ENCODE measurements at regions not wholly inside any gene's neighbourhood (a gene's known extent, or its start where the extent isn't known, plus 50 kb on each side); places are given as distances from the start of the nearest gene placed in this dataset.

DNA sequence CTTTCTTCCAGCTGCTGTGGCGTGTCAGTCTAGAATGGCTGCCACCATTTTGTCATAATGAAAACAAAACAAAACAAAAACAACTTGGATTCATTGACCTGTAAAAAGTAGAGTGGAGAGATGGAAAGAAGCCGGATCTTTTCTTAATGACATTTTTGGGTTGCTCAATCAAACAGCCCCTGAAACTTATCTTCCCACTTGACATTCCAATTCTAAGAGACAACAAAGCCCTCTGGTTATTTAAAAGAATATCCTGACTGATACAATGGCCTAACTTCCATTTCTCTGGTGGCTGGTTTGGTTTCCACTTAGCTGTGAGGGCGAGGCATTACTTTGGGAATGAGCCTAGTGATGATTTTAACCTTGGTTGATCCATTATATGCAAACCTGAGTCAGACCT is 123.7 kb downstream of the AQP4 start:
- no peak for DNase-seq (ENCODE audit: low read depth)

DNA sequence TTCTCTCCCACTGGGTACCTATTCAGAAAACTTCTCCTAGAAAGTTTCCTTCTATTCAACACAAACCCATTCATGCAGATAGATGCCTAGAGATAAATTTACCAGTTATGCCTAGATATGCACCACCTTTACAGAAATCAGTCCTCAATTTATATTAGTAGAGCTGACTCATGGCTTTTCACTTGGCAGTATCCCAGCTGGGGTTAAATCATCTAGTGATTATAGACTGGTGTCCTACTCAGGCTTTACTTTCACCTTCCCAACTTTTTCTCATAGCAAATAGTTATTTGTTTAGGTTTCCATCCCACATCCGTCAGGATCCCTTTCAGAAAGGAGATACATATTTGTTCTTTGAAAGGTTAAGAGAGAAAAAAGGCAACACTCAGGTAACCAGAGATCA is 124.5 kb downstream of the AQP4 start:
- DNase-seq (ENCODE audit: low read depth): no peak

DNA sequence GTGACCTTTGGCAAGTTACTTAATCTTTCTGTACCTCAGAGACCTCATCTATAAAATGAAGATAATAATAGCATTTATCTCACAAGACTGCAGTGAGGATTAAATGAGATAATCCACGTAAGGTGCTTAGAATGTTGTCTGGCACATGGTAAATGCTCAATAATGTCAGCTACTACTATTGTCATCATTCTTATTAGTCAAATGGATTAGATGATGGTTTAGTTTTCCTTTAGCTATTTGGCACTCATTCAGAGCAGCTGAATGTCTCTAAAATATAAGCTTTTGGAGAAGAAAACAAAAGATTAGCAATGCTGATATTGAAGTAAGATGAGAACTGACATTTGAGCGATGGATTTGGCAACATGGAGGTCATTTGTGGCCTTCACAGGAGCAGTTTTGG is 125.1 kb downstream of the AQP4 start:
- no peak for DNase-seq (ENCODE audit: low read depth)

DNA sequence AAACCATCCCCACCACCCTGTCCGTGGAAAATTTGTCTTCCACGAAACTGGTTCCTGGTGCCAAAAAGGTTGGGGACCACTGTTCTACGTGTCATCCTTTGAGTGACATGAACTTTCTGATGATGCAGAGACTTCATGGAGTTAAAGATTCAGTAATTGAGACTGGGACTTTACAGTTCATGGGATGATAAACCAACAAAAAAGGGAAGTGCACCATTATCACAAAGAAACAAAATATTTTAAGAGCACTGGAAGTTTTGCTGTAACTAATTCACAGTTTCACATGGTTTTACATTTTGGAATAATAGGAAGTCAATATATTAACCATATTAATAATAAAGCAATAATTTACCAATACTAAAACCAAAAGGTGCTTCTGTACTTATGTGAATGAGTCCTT is 126.8 kb downstream of the AQP4 start:
- no peak for DNase-seq (ENCODE audit: low read depth)

DNA sequence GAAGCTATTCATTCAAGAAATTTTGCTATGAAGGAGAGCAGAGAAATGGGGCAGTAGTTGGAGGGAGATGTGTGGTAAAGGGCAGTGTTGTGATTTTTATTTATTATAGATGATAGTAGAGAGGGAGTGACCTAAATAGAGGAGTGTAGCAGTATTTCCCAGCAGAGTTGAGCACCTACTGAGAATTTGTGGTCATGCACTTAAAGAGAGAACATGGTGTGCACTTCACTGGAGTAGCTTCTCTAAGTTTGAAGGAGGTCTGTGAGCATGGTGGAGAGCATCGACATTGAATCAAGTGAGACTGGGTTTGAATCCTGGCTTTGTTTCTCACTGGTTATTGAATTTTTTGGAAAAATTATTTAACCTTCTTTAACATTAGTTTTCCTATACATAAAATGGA is 129.2 kb downstream of the AQP4 start:
- DNase-seq (ENCODE audit: low read depth): no peak

DNA sequence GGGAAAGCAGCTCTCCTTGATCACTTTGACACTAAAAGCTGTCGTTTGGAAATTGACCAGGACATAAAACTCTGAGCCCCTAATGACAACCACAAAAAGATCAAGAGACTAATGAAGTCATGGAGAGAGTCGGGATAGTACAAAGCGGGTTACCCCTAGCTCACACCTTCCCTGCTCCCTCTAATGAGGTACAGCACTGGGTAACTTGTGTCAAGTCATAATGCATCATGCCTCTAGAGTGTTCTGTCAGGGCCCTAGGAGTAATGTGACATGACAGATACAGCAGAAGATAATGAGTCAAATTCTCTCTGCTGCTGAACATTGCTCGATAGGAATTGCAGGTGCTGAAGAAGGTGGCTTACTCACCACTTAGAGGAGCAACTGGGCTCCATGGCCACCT is 130.7 kb downstream of the AQP4 start:
- no peak for DNase-seq (ENCODE audit: low read depth)

DNA sequence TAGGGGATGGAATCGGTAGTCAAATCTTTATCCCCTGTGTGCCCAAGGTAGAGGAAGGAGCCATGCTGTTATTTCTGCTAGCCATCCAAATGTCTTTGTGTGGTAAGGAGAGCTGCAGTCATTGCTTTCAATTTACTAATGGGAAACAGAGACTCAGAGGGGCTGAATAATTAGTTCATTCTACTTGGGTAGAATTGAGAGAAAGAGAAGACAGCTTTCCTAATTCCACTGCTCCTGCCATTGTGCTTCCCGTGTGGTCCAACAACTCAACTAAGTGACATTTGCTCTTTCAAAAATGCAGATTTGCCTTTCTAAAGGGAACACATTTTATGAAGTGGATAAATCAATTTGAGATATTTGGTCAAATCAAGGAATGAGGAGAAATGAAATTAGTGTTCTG is 136.1 kb downstream of the AQP4 start:
- DNase-seq (ENCODE audit: low read depth): no peak

DNA sequence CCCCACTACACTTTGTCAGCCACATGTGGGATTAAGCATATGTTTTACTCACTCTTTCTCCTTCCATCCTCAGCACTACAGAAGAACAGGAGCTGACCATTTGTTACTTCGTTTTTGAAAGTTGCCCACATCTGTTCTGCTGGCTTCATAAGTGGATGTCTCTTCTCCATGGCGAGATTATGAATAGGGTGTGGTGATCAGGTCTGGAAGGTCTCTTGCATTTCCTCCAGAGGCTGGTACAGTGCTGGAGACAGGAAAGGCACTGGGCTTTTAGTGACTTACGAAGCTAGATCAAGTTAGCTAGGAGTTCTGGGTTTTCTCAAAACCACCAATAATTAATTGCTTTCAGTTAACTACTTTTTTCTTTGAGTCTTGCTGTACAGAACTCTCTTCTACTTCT is 136.5 kb downstream of the AQP4 start:
- no peak for DNase-seq (ENCODE audit: low read depth)

DNA sequence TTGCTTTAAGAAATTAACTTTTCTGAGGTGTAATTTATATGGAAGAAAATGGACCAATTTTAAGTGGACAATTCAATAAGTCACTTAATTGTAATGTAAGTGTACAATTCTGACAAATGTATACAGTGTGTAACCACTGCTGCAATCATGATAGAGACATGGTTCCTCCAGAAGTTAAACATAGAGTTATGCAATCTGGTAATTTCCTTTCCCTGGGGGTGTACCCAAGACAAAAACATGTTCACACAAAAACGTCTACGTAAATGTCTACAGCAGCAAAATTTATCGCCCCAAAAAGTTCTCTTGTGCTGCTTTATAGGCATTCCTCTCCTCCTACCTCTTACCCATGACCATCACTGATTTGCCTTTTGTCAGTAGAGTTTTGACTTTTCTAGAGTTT is 141.5 kb downstream of the AQP4 start:
- DNase-seq (ENCODE audit: low read depth): no peak

DNA sequence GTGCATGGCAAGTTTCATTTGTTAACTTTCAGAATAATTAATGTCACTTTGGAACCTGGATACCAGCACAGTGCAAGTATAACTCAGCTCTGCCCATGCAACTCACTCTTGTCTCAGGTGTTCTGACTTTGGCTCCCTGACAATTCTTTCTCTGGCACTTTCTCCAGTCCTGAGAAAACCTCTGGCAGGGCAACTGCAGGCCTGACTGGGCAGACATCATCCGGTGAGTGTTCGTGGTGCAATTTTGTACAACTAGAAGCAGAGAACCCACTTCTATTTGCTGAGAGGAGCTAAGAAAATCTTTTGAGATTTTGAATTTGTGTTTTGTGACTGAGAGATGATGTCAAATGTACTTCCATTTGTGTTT is 143.0 kb downstream of the AQP4 start:
- DNase-seq (ENCODE audit: low read depth): no peak

DNA sequence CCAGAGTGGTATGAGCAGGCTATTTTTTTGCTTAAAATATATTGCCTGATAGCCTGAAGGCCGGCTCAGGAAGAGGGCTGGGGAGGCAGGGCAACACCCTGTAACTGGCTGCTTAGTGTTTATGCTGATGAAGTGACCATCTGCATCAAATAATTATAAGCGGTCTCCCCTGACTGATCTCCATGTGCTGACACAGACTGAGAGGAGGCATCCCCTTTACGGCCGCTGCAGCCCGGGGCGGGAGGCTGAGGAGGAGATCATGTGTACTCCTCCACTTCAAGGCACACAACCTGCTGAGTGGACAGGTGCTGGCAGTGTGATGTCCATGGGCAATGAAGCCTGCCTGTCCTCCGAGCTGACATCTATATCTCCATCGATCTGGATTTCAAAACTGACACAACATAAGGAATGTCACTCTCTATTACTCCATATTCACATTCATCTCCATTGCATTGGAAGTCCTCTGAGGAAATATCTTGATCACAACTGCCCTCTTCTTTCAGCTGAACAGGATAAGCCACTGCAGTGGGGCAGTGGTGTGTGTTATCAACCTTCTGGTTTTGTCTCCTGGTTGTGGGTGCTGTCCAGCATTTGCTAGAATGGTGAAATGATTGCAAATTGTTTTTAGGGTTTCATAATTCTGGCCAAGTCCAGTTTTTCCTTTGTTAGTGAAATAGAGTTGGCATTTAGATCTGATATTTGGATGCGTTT is 143.5 kb downstream of the AQP4 start:
- DNase-seq (ENCODE audit: low read depth): no peak

DNA sequence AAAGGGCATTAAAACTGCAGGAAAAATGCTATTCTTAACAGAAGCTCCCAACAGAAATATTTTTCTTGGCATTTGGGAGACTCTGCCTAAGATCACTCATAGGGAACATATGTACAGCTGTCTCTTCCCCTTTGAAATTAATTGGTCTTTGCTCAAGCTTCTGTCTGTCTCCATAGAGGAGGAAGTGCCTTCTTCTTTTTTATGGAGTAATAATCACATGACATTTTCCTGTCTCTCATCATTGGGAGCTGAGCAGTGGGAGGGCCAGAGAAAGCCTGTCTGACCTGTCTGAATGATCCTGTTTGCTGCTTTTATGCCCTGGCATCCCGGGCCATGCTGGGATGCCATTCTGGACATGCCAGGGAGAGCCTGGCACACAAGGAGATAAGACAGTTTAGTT is 145.6 kb downstream of the AQP4 start:
- DNase-seq (ENCODE audit: low read depth): no peak

DNA sequence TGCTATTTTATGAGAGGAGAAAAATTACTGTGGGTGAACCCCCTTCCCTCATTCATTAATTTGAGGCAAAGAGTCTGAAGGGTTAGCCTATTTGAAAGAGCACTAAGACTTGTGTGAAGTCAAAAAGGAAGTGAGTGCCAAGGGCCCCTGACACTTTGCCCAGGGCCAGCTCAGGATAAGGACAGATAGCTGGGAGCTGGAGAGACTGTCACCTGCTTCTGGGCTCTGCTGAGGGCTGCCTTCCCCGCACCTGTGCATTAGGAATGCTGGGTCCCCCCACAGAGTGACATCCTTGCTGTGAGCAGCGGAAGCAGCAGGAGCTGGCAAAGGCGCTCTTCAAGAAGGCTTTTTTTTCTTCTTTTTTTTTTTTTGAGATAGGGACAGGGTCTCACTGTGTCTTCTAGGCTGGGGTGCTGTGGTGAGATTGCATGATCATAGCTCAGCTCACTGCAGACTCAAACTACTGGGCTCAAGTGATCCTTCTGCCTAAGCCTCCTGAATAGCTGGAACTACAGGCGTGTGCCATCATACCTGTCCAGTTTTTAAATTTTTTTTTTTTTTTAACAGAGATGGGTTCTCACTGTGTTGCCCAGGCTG is 148.3 kb downstream of the AQP4 start:
- DNase-seq (ENCODE audit: low read depth): no peak

DNA sequence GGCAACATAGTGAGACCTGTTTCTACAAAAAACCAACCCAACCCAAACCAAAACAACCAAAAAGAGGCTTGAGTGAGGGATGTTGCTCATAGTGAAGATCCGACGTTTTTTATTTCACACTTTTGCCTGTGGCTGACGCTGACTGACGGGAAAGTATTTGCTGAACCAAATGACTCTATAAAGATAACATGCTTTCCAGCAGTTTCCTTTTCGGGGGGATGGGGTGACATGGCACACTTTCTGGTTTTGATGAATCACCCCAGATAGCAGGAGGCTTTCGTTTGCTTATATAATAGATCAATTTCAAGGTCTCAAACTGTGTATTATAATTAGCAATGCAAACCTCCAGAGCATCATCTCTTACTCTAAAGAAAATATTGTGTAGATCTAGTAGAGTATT is 150.8 kb downstream of the AQP4 start:
- DNase-seq (ENCODE audit: low read depth): no peak

DNA sequence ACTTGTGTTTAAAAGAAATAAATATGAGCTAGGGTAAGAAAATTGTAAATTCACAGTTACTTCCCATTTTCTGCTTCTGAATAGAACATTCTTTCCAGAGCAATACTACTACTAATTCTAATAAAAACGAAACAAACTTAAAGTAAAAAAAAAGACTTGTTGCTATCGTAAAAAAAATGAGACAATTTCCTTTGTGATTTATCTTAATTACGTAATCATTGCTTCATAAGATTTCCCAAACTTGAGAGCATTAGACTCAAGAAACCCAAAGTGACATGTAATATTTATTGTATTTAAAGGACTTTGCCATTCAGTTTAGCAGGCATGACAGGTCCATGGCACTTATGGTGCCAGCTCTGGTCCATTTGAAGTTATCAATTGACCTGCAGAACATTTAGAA is 153.8 kb downstream of the AQP4 start:
- no peak for DNase-seq (ENCODE audit: low read depth)

DNA sequence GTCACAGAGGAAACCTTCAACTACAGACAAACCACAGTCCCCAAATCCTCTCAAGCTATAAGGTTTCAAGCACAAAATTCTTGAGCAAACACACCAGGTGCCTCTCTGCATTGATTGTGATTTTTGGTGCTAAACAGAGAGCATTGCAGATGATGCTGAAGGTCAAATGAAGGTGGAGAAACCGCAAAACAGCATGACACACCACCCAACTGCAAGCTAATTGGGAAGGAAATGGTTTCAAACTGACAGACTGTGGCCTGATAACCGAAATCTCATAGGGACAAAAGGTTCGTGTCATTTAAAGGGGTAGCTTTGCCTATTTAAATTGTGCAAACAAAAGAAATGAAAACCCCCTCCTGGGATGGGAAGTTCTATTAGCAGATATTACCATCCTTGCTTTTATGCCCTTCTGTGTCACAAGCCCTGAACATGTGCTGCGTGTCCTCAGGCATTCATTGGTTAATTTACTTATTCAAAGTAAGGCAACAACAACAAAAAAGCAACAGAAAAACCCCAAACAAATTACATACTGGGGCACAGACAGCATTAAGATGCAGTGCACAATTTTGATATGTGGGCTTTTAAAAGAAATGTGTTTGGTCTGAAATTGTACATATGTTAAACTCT is 154.9 kb downstream of the AQP4 start:
- DNase-seq (ENCODE audit: low read depth): peak; percentile 45

DNA sequence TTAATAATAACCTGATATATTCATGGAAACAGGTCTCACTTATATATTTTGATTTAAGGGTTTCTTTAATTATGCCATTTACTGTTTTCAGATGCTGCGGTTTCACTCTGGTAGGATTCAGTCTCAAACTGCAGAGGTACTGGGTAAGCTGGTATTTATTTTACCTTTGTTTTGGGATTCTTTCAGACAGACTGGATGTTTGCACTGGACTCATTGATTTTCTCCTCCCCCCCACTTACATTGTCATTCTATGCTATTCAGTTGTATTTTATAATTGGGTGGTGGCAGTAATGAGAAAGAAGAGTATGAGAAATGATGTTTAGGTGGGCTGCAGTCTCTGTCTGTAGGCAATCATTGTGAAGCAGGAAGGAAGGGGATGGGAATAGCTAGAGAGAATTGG is 155.6 kb downstream of the AQP4 start:
- DNase-seq (ENCODE audit: low read depth): no peak

DNA sequence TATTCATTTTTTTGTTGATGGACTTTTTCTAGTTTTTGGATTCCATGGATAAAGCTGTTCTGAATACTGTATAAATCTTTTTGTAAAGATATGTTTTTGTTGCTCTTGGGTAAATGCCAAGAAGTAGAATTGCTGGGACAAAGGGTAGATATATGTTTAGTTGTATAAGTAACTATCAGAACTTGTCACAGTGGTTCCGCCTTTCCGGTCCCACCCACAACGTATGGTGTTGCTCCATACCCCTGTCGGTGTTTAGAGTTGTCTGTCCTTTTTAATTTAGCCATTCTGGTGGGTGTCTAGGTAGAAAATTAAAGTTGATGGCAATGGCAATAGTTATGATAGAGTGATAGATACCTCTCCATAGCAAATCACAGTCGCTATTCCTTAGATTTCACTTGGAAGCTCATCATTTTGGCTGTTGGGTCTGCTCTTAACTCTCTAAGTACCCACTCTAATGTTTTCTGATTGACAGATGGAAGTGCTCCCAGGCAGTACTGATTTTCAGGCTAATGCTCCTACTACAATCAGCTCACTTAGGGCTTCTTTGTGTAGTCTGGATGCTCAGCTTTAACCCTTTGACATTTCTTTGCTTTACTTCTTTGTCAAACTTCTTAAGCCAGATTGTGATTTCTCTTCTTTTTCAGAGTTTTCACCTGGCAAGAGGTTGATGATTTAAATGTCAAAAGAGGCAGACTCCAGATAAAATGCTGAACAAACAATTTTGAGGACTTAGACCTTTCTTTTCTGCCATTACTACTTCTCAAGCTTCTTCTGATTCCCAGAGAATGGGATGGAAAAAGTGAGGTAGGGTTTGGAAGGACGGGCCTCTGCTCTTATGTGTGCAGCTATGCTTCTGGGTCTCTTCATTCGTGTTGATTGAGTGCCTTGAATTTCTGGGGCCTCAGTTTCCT is 156.4 kb downstream of the AQP4 start:
- DNase-seq (ENCODE audit: low read depth): peak; percentile 8

DNA sequence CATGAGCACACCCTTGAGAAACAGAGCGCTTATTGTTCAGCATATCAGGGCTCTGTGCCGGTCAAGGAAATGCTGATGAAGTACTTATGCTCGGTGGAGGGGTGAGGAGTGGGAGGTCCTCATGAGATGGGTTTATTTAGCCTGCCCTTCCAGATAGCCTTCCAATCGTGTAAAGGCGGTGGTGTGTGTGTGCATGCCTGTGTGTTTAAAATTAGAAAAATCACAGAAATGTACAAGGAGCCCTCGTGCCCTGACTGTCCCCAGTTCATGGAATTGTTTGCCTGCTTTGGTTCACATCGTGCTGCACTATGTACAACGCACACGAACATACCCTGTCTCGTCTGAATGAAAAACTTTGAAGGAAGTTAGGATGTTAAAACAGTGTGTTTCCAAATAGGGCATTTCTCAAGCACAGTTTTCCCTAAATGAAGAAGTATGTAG is 158.6 kb downstream of the AQP4 start:
- no peak for DNase-seq (ENCODE audit: low read depth)

DNA sequence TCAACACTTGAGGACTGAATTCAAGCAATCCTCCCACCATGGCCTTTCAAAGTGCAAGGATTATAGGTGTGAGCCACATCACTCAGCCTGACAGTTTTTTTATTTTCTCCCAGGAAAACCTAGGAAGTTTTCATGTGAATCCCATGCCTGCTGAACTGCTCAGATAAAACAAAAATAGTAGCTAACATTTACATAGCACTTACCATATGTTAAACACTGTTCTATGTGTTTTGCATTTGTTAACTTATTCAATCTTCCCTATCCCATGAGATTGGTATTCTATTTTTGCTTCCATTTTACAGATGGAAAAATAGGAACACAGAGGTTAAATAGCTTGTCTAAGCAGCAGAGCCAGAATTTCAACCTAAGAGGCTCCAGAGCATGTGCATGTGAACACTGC is 157.4 kb upstream of the KCTD1 start:
- DNase-seq (ENCODE audit: low read depth): no peak

DNA sequence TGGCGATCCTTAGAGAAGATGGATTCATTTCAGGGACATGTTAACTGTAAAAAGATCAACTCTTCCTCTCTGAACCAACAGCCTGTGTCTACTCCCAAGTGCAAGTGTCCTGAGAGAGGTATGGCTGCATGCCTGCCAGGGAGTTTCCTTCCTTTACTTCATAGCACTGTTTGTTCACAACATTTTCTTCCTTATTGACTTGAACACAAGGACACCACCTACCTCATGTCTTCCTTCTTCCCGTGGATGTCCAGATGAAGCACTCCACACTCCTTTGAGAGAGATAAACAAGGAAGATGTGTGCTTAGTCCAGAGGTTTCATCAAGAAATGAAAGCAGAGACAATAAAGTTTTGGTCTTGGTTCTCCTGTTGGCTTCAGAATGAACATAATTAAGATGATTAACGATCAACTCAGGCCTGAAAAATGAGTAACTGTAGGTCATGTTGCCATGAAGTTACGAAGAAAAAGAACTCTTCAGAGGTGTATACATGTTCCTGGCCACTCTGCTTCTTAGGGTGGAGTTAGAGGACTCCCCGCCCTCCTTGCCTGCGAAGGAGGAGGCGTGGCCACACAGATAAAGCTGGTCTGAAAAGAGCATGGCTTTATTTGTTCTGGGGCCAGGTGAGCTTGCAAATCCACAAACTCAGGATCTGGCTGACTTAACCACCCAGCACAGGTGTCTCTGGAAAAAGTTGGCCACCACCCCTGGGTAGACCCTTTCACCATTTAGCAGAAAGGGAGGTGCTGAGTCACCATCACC is 155.0 kb upstream of the KCTD1 start:
- no peak for DNase-seq (ENCODE audit: low read depth)

DNA sequence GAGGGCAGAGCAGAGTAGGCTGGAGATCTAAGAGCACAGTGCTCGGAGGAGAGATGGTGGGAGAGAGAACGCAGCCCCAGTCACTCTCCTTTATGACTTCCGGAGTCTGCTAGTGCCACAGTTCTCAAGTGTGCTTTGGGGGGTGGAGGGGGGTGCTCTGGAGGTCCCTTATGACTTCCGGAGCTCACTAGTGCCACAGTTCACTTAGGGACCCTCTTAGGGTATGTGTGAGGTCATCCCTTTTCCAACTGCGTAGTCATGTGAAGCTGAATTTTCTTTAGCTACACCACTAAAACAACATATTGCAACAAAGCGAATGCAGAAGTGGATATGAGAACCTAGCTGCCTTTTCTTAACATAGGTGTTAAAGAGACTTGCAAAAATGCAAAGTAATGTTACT is 153.7 kb upstream of the KCTD1 start:
- no peak for DNase-seq (ENCODE audit: low read depth)

Data from CMK (cell line).